HG03521 (cell line): ENCODE measurements at regions not wholly inside any gene's neighbourhood (a gene's known extent, or its start where the extent isn't known, plus 50 kb on each side); places are given as distances from the start of the nearest gene placed in this dataset.
A peak's percentile ranks its signal among the peaks of the same experiment; 100 is the strongest.

ENCODE experiments used
- ATAC-seq: cut with Tn5 transposase; IDR thresholded peaks from one replicate; pipeline ENCODE4 v1.9.1; 2021; ENCODE audit warnings: mild to moderate bottlenecking, moderate library complexity; ENCODE audit not compliant: unreplicated experiment

DNA sequence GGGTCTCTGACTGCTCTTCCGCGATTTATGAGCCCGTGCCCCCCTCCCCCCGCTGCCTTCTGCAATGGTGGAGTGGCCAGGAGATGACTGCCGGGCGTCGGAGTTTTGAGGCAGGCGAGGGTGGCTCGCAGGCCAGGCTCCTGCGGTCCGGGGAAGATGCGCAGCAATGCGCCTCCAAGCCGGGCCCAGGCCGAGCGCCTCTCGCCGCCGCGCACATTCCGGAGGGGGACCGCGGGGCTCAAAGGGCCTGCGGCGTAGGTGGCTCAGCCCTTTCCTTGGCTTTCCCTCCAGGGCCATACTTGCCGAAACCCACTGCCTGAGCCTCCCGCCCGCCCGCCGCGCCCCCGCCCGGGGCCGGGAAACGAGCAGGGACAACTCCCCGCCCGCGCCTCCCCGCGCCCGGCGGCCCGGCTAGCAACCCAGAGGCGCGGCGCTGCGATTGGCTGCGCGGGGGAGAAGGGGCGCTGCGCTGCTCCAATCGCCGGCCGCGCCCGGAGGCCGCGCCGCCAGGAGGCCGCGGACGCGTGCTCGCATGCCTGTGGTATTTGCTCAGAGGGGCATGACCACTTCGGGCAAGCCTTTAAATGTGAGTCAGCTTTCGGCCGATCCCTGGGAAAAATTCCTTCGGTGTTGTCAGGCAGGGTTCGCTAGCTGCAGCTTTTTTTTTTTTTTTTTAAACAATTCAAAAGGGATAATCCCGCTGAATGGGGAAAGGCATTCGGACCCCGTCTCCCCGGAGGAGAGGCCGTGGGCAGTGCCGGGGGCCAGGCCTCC lies 157.9 kb upstream of the PARP11 start:
- ATAC-seq = peak; percentile 85

DNA sequence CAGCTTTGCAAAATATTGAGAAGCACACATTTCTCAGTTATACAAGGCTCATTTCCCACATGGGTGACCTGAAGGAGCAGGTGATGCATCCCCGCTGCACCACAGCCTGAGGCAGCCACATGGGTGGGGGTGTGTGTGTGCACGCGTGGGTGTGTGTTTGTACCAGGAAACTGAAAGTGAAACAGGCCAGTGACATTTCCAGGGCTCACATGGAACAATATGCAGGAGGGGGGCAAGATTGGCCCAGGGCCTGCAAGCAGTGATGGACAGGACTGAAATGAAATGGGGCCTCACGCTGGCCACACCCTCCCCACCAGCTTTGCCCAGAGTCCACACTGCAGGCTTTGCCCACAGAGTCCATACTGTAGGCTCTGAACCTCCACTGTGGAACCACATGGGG lies 154.2 kb upstream of the PARP11 start:
- no peak for ATAC-seq

DNA sequence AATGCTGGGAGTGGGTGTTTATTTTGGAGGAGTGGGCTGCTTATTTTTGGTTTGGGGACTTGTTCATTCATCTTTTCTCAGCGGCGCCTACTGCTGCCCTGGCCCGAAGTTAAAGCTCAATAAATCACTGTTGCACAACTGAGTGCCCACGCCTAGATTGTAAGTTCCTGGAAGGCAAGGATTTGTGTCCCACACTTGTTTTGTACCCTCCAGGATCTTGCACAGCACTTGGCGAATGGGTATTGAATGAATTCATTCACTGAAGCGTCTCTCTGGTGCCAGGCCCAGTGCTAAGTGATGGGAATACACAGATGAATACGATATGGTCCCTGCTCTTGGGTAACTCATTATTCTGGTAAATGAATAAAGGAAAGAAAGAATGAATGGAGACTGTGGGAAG lies 153.3 kb upstream of the PARP11 start:
- no peak for ATAC-seq

- no peak for ATAC-seq
Measured at GRCh38 chr12:4026020-4026358, 152.8 kb upstream of the PARP11 start.

GRCh38 chr12:4025181-4026019 lies 152.2 kb upstream of the PARP11 start:
- no peak for ATAC-seq

DNA sequence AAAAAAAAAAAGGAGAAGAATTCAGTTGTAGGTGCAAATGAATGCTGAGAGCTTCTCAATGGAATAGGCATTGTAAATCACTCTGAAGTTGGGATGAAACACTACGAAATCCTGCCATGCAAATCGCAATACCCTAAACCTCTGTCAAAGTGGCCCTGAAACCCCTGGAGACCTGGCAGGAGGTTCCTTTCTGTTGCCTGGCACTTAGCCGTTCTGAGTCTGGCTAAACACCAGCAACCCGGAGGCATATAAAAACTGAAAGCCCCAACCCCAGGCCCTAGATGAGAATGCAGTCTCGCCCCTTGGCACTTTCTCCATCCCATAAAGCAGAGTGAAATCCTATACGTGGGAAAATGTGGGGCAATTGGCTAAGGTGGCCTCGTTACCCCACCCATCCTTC lies 151.5 kb upstream of the PARP11 start:
- ATAC-seq = no peak

- no peak for ATAC-seq
Measured at GRCh38 chr12:4015225-4016091, 142.3 kb upstream of the PARP11 start.

DNA sequence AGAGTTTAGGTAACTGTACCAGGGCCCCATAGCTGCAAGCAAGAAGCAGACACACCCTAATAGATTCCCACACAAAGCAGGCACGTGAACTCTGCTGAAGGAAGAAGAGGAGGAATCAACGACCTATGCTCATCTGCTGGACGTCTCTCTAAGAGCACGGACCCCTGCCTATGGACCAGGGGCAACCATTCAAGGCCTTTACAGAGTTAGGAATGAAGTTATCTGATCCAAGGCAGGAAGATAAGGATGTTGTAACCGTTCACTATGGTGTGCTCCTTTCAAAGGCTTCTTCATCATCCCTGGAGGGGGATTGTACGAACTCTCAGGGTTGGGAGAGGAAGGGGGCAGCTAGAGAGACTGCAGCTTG lies 141.6 kb upstream of the PARP11 start:
- ATAC-seq = no peak

- ATAC-seq = no peak
Measured at GRCh38 chr12:4014444-4014843, 141.2 kb upstream of the PARP11 start.

DNA sequence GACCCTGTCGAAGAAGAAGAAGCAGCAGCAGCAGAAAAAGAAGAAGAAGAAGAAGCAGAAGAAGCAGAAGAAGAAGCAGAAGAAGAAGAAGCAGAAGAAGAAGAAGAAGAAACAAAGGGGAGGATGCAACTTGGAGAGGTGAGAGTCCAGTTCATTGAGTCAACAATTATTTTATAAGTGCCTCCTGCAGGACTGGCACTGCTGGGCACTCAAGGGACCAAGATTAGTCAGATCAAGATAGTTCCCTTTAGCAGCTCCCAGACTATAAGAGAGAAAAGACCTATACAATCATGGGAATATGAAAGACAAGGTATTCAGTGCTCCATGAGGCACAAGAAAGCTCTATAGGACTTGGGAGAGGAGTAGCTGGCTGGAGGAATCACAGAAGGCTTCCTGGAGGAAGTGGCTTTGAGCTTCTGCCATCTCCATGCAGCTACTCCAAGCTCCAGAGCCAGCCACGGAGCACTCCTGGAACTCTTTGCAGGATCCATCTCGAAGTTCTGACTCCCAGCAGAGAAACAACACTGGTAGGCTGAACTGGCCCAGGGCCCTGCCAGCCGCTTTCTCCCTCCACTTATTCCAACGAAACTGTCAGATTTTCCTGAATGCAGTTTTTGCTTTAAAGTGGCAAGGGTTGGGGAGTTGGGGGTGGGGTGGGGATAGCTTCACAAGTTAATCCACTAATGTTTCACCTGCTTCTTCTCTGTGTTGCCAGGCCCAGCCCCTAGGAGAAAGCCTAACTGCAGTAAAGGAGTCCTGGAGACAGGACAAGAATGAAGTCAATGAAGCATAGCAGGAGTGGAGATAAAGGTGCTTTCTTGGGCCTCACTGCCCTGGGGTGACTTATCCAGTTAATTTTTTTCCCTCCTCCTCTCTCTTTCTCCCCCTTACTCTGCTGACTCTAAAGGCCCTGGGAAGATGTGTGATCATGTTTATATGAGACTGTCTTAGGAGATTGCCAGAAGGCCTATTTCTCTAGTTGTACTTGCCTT lies 140.1 kb upstream of the PARP11 start:
- no peak for ATAC-seq

- ATAC-seq = no peak
Measured at GRCh38 chr12:4012073-4012472, 138.9 kb upstream of the PARP11 start.

- ATAC-seq = no peak
Measured at GRCh38 chr12:4011597-4011996, 138.4 kb upstream of the PARP11 start.

DNA sequence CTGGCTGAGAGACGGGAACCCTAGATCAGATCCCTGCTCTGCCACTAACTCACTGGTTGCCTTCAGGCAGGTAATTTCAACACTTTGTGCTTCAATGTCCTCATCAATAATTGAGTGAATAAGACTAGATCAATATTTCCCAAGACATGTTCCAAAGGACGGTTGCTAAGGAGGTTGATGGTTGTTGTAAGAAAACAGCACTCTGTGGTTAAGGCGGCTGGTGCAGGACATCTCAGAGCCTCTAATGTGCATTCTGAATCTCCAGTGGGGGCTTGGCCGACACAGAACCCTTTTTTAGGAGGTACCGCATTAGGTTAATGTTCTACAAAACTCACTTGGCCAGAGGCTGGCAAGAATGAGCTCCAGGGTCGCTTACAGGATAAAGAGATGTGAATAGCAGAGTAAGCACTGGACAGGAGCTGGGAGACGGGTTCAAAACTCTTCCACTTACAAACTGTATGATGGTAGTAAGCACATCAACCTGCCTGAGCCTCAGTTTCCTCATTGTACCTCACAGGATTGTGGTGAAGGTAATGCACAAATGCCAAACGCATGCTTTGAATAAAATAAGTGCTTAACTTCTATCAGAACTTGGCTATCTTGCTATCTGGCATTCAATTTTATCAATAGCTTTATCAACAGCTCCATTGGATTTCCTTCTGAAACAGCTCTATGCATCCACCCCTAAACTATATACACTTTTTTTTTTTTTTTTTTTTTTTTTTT lies 136.9 kb upstream of the PARP11 start:
- no peak for ATAC-seq

GRCh38 chr12:4006743-4007142 lies 133.5 kb upstream of the PARP11 start:
- no peak for ATAC-seq

DNA sequence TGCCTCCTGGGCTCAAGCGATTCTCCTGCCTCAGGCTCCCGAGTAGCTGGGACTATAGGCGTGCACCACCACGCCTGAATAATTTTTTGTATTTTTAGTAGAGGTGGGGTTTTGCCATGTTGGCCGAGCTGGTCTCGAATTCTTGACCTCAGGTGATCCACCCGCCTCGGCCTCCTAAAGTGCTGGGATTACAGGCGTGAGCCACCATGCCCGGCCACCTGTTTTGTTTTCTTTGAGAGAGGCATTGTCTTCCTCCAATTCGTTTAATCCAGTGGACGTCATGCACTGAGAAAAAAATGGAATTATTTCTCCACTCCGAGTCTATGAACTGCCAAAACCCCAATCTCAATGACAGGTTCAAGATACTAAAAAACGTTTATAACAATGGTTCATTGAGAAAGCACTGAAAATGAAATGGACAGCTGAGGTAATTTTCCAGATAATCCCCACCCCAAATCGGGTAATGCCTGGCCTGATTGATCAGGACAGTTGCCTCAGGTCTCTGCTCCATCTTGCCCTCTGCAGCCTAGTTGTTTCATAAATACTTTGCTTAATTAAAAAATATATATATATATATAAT lies 132.7 kb upstream of the PARP11 start:
- no peak for ATAC-seq

- ATAC-seq = no peak
Measured at GRCh38 chr12:4003576-4003975, 130.4 kb upstream of the PARP11 start.

DNA sequence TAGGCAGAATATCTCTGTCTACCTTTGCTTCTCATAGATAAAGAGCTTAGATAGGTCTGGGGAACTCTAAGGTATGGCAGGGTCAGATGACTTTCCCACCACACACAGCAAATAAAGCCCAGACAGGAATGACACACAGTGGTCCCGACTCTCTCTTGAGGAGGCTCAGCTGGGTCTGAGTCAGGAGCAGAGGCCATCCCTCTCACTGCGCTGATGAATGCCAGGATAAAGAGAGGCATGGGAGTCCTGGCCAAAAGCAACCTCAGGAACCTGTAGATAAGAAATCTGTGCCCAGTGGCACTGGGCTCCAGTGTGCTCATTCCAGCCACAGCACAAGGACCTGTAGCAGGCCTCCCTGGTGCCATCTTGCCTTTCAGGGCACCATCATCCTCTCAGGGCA lies 129.4 kb upstream of the PARP11 start:
- ATAC-seq = no peak

DNA sequence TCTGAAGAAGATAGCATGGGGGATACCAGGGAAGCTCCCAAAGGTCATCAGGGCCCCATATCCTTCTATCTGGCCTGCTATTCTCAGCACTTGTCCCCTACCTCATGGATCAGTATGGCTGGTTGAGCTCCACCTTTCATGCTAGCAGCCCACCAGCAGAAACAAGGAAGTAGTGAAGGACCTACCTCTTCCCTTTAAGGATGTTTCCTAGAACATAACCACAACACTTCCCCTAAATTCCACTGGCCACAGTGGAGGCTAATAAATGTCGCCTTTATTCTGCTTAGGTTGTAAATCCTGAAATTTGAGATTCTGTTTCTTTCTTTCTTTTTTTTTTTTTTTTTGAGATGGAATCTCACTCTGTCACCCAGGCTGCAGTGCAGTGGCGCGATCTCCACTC lies 128.6 kb upstream of the PARP11 start:
- ATAC-seq = no peak

DNA sequence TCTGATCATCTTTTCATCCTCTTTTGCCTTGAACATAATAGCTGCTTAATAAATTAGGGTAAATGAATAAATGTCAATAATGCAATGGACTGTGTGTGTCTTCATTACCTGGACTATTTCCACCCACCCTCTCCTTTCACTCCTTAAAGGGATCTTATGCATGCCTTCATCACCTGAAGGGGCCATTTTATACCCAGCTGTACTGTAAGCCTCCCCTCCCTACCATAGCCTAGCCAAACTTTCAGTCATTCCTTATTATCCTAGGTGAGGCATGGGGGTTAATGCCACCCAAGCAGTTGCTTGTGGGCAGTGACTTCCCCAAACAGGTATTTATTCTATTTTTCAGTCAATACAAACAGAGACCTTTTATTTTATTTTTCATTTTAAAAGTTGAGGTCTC lies 127.8 kb upstream of the PARP11 start:
- ATAC-seq = no peak
